ENCODE measurements at regions not wholly inside any gene's neighbourhood (a gene's known extent, or its start where the extent isn't known, plus 50 kb on each side); places are given as distances from the start of the nearest gene placed in this dataset.

- TF ChIP-seq GATA2 (IDR thresholded peaks at IDR 0.05; ENCODE audit: low read depth, low read length) (no peak), GATA3 (IDR thresholded peaks at IDR 0.05; ENCODE audit: low read depth, low read length) (no peak)
Measured at GRCh38 chr16:55016515-55016914, 85.8 kb downstream of the IRX5 start.

Data from SH-SY5Y (cell line).